ENCODE measurements at regions not wholly inside any gene's neighbourhood (a gene's known extent, or its start where the extent isn't known, plus 50 kb on each side); places are given as distances from the start of the nearest gene placed in this dataset.

DNA sequence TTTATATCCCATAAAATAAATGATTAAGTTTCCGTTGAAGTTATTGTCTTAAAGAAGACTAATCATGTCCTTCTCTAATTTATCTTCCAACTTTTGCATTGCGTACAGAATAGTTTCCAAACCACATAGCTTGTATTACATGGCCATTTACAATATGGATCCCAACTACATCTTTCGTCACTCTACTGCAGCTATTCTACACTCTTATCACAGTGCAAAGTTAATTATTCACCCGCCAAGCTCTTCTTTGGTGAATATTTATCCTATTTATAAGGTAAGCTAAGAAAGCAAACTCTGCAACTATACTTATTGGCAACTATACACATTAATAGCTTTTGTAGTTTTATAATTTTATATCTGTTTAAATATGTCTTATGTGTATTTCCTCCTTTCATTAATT, 75.9 kb upstream of the ADAMTS19 start:
- WGBS = 73% methylated on average over 4 of the region's 4 CpGs
- Histone ChIP-seq H3K9ac (ENCODE audit: low read depth in 1 of 2, low read length in 2 of 2) (no peak overlapping the region), H3K9me3 (ENCODE audit: control insufficient read depth in 4 of 4, low read length in 3 of 4) (no peaks in the 10 kb centered on the region), H3K27me3 (ENCODE audit: control insufficient read depth in 4 of 4, insufficient read depth in 4 of 4, low read length in 3 of 4) (no peaks in the 10 kb centered on the region), H3K27ac (ENCODE audit: low read depth in 1 of 2, low read length in 2 of 2) (no peak overlapping the region), H3K36me3 (ENCODE audit: control insufficient read depth in 4 of 4, insufficient read depth in 3 of 4, low read depth in 1 of 4, low read length in 3 of 4) (no peaks in the 10 kb centered on the region), H3K4me3 (ENCODE audit: low read depth in 1 of 3, low read length in 3 of 3) (no peak overlapping the region), H3K4me1 (ENCODE audit: control insufficient read depth in 4 of 4, insufficient read depth in 4 of 4, low read length in 3 of 4) (no peaks in the 10 kb centered on the region)
- TF ChIP-seq TAF1 (conservative IDR thresholded peaks at IDR 0.05) = no peak
- TF ChIP-seq NR2F2 (IDR thresholded peaks at IDR 0.05) = no peak
- TF ChIP-seq RXRA (IDR thresholded peaks at IDR 0.05) = no peak
- no peak for DNase-seq (ENCODE audit: low spot score)

DNA sequence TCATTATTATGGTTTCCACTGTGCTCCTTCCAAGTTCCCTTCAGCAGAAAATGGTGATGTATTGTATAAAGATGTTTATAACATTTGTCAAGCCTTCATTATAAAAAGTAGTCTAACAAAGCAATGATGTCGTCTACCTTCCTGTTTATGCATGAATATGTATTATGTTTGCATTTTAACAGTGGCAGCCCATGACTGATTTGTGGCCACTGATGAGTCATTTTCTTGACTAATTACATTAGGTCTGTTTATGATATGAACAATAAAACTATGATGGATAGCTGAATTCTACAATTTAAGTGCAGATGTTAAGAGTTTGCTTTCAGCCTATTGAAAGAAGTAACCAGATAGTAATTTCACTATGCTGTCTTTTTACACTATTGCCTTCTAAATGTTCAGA, 75.4 kb upstream of the ADAMTS19 start:
- Histone ChIP-seq H3K27me3 (ENCODE audit: control insufficient read depth in 4 of 4, insufficient read depth in 4 of 4, low read length in 3 of 4) (no peaks in the 10 kb centered on the region), H3K9me3 (ENCODE audit: control insufficient read depth in 4 of 4, low read length in 3 of 4) (no peaks in the 10 kb centered on the region), H3K4me3 (ENCODE audit: low read depth in 1 of 3, low read length in 3 of 3) (no peak overlapping the region), H3K36me3 (ENCODE audit: control insufficient read depth in 4 of 4, insufficient read depth in 3 of 4, low read depth in 1 of 4, low read length in 3 of 4) (no peaks in the 10 kb centered on the region), H3K27ac (ENCODE audit: low read depth in 1 of 2, low read length in 2 of 2) (no peak overlapping the region), H3K9ac (ENCODE audit: low read depth in 1 of 2, low read length in 2 of 2) (no peak overlapping the region), H3K4me1 (ENCODE audit: control insufficient read depth in 4 of 4, insufficient read depth in 4 of 4, low read length in 3 of 4) (no peaks in the 10 kb centered on the region)
- DNase-seq (ENCODE audit: low spot score) = no peak
- WGBS = 86% methylated on average over 1 of the region's 1 CpG
- TF ChIP-seq MAX (IDR thresholded peaks at IDR 0.05) = no peak
- no peak for TF ChIP-seq GABPA (IDR thresholded peaks at IDR 0.05 in 1 of 2, conservative IDR thresholded peaks at IDR 0.05 in 1 of 2)
- no peak for TF ChIP-seq FOXA2 (IDR thresholded peaks at IDR 0.05)
- TF ChIP-seq REST (IDR thresholded peaks at IDR 0.05) = no peak
- TF ChIP-seq TAF1 (conservative IDR thresholded peaks at IDR 0.05) = no peak
- no peak for TF ChIP-seq NR2F2 (IDR thresholded peaks at IDR 0.05)

- 83% methylated on average over 2 of the region's 2 CpGs for WGBS
- Histone ChIP-seq H3K27me3 (ENCODE audit: control insufficient read depth in 4 of 4, insufficient read depth in 4 of 4, low read length in 3 of 4) (no peaks in the 10 kb centered on the region), H3K9me3 (ENCODE audit: control insufficient read depth in 4 of 4, low read length in 3 of 4) (no peaks in the 10 kb centered on the region), H3K36me3 (ENCODE audit: control insufficient read depth in 4 of 4, insufficient read depth in 3 of 4, low read depth in 1 of 4, low read length in 3 of 4) (no peaks in the 10 kb centered on the region), H3K9ac (ENCODE audit: low read depth in 1 of 2, low read length in 2 of 2) (no peak overlapping the region), H3K27ac (ENCODE audit: low read depth in 1 of 2, low read length in 2 of 2) (no peak overlapping the region), H3K4me3 (ENCODE audit: low read depth in 1 of 3, low read length in 3 of 3) (no peak overlapping the region), H3K4me1 (ENCODE audit: control insufficient read depth in 4 of 4, insufficient read depth in 4 of 4, low read length in 3 of 4) (no peaks in the 10 kb centered on the region)
- DNase-seq (ENCODE audit: low spot score) = no peak
- TF ChIP-seq, protein P1, sequence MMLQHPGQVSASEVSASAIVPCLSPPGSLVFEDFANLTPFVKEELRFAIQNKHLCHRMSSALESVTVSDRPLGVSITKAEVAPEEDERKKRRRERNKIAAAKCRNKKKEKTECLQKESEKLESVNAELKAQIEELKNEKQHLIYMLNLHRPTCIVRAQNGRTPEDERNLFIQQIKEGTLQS (IDR thresholded peaks at IDR 0.05) = no peak
- TF ChIP-seq HNF4G (IDR thresholded peaks at IDR 0.05) (no peak), TAF1 (conservative IDR thresholded peaks at IDR 0.05) (no peak), GABPA (IDR thresholded peaks at IDR 0.05 in 1 of 2, conservative IDR thresholded peaks at IDR 0.05 in 1 of 2) (no peak), FOXA2 (IDR thresholded peaks at IDR 0.05) (no peak), RAD21 (IDR thresholded peaks at IDR 0.05) (no peak), RXRA (IDR thresholded peaks at IDR 0.05) (no peak), ZBTB33 (IDR thresholded peaks at IDR 0.05) (no peak), JUND (IDR thresholded peaks at IDR 0.05) (no peak), MAX (IDR thresholded peaks at IDR 0.05) (no peak), NR2F2 (IDR thresholded peaks at IDR 0.05) (no peak), HNF4A (conservative IDR thresholded peaks at IDR 0.05) (no peak), SP1 (IDR thresholded peaks at IDR 0.05) (no peak), YY1 (IDR thresholded peaks at IDR 0.05) (no peak), FOXA1 (IDR thresholded peaks at IDR 0.05) (no peak)
- TF ChIP-seq, protein P2, sequence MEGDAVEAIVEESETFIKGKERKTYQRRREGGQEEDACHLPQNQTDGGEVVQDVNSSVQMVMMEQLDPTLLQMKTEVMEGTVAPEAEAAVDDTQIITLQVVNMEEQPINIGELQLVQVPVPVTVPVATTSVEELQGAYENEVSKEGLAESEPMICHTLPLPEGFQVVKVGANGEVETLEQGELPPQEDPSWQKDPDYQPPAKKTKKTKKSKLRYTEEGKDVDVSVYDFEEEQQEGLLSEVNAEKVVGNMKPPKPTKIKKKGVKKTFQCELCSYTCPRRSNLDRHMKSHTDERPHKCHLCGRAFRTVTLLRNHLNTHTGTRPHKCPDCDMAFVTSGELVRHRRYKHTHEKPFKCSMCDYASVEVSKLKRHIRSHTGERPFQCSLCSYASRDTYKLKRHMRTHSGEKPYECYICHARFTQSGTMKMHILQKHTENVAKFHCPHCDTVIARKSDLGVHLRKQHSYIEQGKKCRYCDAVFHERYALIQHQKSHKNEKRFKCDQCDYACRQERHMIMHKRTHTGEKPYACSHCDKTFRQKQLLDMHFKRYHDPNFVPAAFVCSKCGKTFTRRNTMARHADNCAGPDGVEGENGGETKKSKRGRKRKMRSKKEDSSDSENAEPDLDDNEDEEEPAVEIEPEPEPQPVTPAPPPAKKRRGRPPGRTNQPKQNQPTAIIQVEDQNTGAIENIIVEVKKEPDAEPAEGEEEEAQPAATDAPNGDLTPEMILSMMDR (IDR thresholded peaks at IDR 0.05; ENCODE audit: low read depth, low read length, missing input control) = no peak
These were observed 72.2 kb upstream of the ADAMTS19 start for GRCh38 chr5:129387944-129388343.
